Calu3 (cell line): ENCODE measurements at regions not wholly inside any gene's neighbourhood (a gene's known extent, or its start where the extent isn't known, plus 50 kb on each side); places are given as distances from the start of the nearest gene placed in this dataset.

Source experiments
- BruUV-seq: library from RNA; stranded (reverse); fragments of 400-500 nt; replicated peaks from 2 replicates; lab custom pipeline; 2021; lab: Mats Ljungman, UMichigan
- CTCF ChIA-PET: fragments of 300-600 bp; sonication (Branson Sonifier 250); formaldehyde crosslinking; loops from one replicate; lab custom pipeline; 2022; ENCODE audit warnings: antibody characterized with exemption; lab: Charles Lee
- DNase-seq: peaks from one replicate; pipeline ENCODE4 v3.0.0; 2022
- H3K27ac Mint-ChIP-seq: one replicate; pipeline ENCODE4 v1.8.0; 2022; ENCODE audit warnings: mixed read lengths; ENCODE audit not compliant: unreplicated experiment
- H3K27me3 Mint-ChIP-seq: one replicate; pipeline ENCODE4 v1.8.0; 2022; ENCODE audit warnings: mixed read lengths; ENCODE audit not compliant: unreplicated experiment
- H3K36me3 Mint-ChIP-seq: one replicate; pipeline ENCODE4 v1.8.0; 2022; ENCODE audit warnings: mild to moderate bottlenecking, moderate library complexity, mixed read lengths; ENCODE audit not compliant: insufficient read depth, unreplicated experiment
- H3K4me1 Mint-ChIP-seq: one replicate; pipeline ENCODE4 v1.8.0; 2022; ENCODE audit warnings: mild to moderate bottlenecking, low read depth, mixed read lengths; ENCODE audit not compliant: unreplicated experiment
- H3K4me3 Mint-ChIP-seq: one replicate; pipeline ENCODE4 v1.8.0; 2022; ENCODE audit warnings: mild to moderate bottlenecking, low read depth, moderate library complexity, mixed read lengths; ENCODE audit not compliant: unreplicated experiment
- H3K9me3 Mint-ChIP-seq: one replicate; pipeline ENCODE4 v1.8.0; 2022; ENCODE audit warnings: low read depth, mixed read lengths; ENCODE audit not compliant: unreplicated experiment
- intact Hi-C: fragments of 100-400 bp; cut with micrococcal nuclease; formaldehyde crosslinking; loops from one replicate; pipeline ENCODE4 v1.10.0; 2022; ENCODE audit not compliant: unreplicated experiment
- TF ChIP-seq, protein P1 (sequence below): fragments of 200-600 bp; IDR thresholded peaks from one replicate; pipeline ENCODE4 v1.8.0; 2022; ENCODE audit warnings: antibody characterized with exemption; ENCODE audit not compliant: unreplicated experiment

DNA sequence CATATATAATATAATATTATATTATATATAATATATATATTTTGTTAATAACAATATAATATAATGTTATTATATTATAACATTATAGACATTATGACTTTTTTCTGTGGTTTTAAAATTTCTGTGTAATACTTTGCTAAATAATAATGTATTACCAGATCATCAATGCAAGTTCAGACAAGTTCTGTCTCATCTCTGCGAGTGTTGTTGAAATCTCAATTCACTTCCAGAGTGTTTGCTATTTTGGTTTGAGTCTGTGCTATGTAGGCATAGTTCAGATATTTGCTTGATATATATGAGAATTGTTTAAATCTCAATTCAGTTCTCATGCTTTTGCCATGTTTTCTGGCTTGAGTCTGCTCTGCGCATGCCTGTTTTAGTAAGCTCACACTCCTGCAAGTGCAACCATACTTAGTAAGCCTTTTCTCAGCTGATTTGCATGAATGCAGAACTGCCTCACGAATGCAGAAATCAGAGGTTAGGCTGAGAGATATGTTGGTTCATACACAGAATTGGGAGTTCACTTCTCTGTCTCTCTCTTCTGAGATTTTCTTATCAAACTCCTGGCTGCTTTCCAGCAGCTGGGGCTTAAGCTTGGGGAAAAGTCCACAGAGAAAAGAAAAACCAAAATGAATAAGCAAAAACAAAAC, 830.2 kb upstream of the SORCS1 start:
- Mint-ChIP-seq H3K27ac (no peak overlapping the region), H3K9me3 (peaks cover 2% of the 10 kb centered on the region), H3K4me1 (no peaks in the 10 kb centered on the region), H3K4me3 (no peak overlapping the region), H3K27me3 (no peaks in the 10 kb centered on the region), H3K36me3 (no peaks in the 10 kb centered on the region)
- BruUV-seq: no TSS peak
- CTCF ChIA-PET: no interaction called here
- TF ChIP-seq, protein P1, sequence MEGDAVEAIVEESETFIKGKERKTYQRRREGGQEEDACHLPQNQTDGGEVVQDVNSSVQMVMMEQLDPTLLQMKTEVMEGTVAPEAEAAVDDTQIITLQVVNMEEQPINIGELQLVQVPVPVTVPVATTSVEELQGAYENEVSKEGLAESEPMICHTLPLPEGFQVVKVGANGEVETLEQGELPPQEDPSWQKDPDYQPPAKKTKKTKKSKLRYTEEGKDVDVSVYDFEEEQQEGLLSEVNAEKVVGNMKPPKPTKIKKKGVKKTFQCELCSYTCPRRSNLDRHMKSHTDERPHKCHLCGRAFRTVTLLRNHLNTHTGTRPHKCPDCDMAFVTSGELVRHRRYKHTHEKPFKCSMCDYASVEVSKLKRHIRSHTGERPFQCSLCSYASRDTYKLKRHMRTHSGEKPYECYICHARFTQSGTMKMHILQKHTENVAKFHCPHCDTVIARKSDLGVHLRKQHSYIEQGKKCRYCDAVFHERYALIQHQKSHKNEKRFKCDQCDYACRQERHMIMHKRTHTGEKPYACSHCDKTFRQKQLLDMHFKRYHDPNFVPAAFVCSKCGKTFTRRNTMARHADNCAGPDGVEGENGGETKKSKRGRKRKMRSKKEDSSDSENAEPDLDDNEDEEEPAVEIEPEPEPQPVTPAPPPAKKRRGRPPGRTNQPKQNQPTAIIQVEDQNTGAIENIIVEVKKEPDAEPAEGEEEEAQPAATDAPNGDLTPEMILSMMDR: no peak
- intact Hi-C loops: no loop called here
- no peak for DNase-seq

DNA sequence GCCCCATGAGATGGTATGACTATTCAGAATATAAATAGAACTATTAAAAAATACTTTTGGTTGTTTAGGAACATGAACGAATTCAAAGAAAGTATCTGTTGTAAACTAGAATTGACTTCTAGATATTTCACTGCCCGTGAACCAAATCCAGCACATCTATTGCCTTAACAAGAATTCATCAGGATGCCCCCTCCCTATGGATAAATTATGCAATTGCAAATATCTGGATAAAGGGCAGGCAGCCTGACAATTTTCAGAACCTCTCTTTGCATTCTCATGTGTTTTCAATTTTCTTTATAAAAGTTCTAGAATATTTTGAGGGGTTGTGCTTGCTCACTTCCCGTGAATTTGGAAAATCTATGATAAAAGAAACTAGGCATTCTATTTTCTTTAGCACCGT, 822.1 kb upstream of the SORCS1 start:
- BruUV-seq: no TSS peak
- no peak overlapping the region for H3K27ac Mint-ChIP-seq
- H3K36me3 Mint-ChIP-seq: no peaks in the 10 kb centered on the region
- DNase-seq: no peak
- no peaks in the 10 kb centered on the region for H3K27me3 Mint-ChIP-seq
- H3K4me1 Mint-ChIP-seq: no peaks in the 10 kb centered on the region
- CTCF ChIA-PET: no interaction called here
- H3K4me3 Mint-ChIP-seq: no peak overlapping the region
- intact Hi-C loops: no loop called here
- peaks cover 6% of the 10 kb centered on the region for H3K9me3 Mint-ChIP-seq
- TF ChIP-seq, protein P1: no peak

DNA sequence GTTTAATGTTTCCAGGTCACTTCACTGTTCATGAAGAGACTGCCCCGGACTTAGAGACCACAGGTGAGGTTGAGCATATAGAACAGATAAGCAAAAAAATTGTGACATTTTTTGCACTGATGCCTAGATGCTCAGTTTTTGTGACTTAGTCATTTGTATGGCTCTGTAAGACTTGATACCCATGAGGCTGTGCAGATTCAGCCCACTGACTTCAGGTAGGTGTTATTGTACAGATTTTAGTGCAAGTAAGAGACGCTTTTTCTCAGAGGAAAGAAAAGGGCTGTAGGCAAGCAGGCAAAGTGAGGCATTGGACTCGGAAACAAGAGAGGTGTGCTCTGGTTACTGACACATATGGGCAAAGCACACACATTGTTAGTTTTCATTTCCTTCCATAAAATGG, 820.1 kb upstream of the SORCS1 start:
- BruUV-seq: no TSS peak
- Mint-ChIP-seq H3K9me3 (peaks cover 6% of the 10 kb centered on the region), H3K27me3 (no peaks in the 10 kb centered on the region), H3K4me1 (no peaks in the 10 kb centered on the region), H3K36me3 (no peaks in the 10 kb centered on the region), H3K27ac (no peak overlapping the region), H3K4me3 (no peak overlapping the region)
- TF ChIP-seq, protein P1: no peak
- intact Hi-C loops: no loop called here
- CTCF ChIA-PET: no interaction called here
- no peak for DNase-seq

DNA sequence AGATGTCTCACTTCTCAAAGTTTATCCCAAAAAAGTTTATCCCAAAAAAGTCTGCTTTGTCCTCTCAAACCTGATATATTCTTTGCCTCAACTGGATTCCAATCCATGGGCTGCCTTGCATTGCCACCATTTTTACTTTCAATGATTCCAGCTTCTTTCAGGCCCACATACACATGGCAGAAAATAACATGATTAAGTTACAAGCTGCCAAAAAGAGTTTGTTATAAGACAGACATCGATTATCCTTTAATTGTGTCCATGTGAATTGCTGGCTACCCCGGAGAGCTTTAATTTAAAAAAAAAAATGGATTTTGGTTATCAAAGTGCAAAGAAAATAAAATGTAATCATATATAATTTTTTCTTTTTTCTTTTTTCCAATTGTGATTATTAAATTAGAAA, 819.6 kb upstream of the SORCS1 start:
- TF ChIP-seq, protein P1: no peak
- Mint-ChIP-seq H3K4me3 (no peak overlapping the region), H3K27me3 (no peaks in the 10 kb centered on the region), H3K4me1 (no peaks in the 10 kb centered on the region), H3K27ac (no peak overlapping the region), H3K36me3 (no peaks in the 10 kb centered on the region), H3K9me3 (peaks cover 3% of the 10 kb centered on the region)
- DNase-seq: no peak
- intact Hi-C loops: no loop called here
- CTCF ChIA-PET: no interaction called here
- no TSS peak for BruUV-seq
